Pancreas (tissue), 10 donors: ENCODE measurements at regions not wholly inside any gene's neighbourhood (a gene's known extent, or its start where the extent isn't known, plus 50 kb on each side); places are given as distances from the start of the nearest gene placed in this dataset.

ENCODE experiments used
- ATAC-seq, 4 donors: fragments of 200-7000 bp; cut with Tn5 transposase; one replicate each; pipeline versions ENCODE4 v1.8.0 to v1.9.1; 2020; ENCODE audit warnings: mild to moderate bottlenecking in 4 of 4, moderate library complexity in 4 of 4
- DNase-seq, 6 donors: peaks; one replicate each; pipeline ENCODE4 v3.0.0-alpha.2; 2020
- FAIRE-seq: peaks from 2 replicates; lab custom pipeline; 2012; peaks lifted over from hg19 to GRCh38; lab: Jason Lieb, UNC
- H3K27ac ChIP-seq, 4 donors: fragments of 200-600 bp; sonication (generic); 1 replicate in 3 of 4; 2 replicates in 1 of 4; pipeline versions ENCODE4 v1.5.0 to v1.8.0; 2020
- H3K27me3 ChIP-seq, 4 donors: fragments of 200-600 bp; one replicate each; pipeline ENCODE4 v1.8.0; 2021
- H3K36me3 ChIP-seq, 3 donors: fragments of 200-600 bp; sonication (generic) in 1 of 3; one replicate each; pipeline versions ENCODE4 v1.5.0 to v1.8.0; 2020 to 2021
- H3K4me1 ChIP-seq, 3 donors: fragments of 200-600 bp; one replicate each; pipeline ENCODE4 v1.8.0; 2021
- H3K4me3 ChIP-seq, 4 donors: fragments of 200-600 bp; sonication (generic) in 2 of 4; one replicate each; pipeline versions ENCODE4 v1.5.0 to v1.8.0; 2020 to 2021
- H3K9me3 ChIP-seq, 4 donors: fragments of 200-600 bp; one replicate each; pipeline ENCODE4 v1.8.0; 2021
- CTCF ChIP-seq, 4 donors: fragments of 200-600 bp; sonication (generic) in 3 of 4; IDR thresholded peaks; one replicate each; pipeline versions ENCODE4 v1.5.0 to v1.8.0; 2021; ENCODE audit warnings: antibody characterized with exemption in 4 of 4
- WGBS, 2 donors: extraction: QIAGEN DNeasy Blood & Tissue Kit; methylation state at CpG; one replicate each; pipeline ENCODE4 v1.1.7; 2013; 5-methylcytosine and 5-hydroxymethylcytosine counted together
- intact Hi-C, 3 donors: fragments of 100-400 bp; cut with DNase I; formaldehyde crosslinking; loops; one replicate each; pipeline versions ENCODE4 v1.11.1 to v1.14.2; 2022
- donor health status: healthy with polysubstance abuse.
- donor health status: DM: no; HTN: no; CAD: no; lungs with moderate emphysema.
- donor health status: DM: no; HTN: no; CAD: no.
- donor health status: control.
- donor health status: control.
- donor health status: Bipolar disorder and iron deficiency.
- donor health status: DM: yes; HTN: yes; CAD: no.
- donor health status: DM: no; HTN: no; CAD: no.
- donor health status: DM: no; HTN: no; CAD: no.
- donor health status: DM: yes; HTN: yes; CAD: no.

- no peaks in the 10 kb centered on the region for H3K9me3 ChIP-seq
- H3K27me3 ChIP-seq, result no peaks in the 10 kb centered on the region
- no peak for TF ChIP-seq CTCF (IDR thresholded peaks at IDR 0.05)
- H3K36me3 ChIP-seq, result no peaks in the 10 kb centered on the region
- FAIRE-seq (no peak), DNase-seq (no peak), ATAC-seq (no peak)
- H3K27ac ChIP-seq, result no peak overlapping the region
- intact Hi-C loops, result no loop called here
- WGBS, 2 donors, result 69 to 80% methylated on average over 6 of the region's 6 CpGs
- no peaks in the 10 kb centered on the region for H3K4me1 ChIP-seq
- no peak overlapping the region for H3K4me3 ChIP-seq
These were observed 1038.2 kb upstream of the CNTN5 start for GRCh38 chr11:97982512-97982911.

- FAIRE-seq, result peak; percentile 78
- no peak for ATAC-seq
- Histone ChIP-seq H3K27me3 (no peaks in the 10 kb centered on the region), H3K27ac (no peak overlapping the region), H3K36me3 (no peaks in the 10 kb centered on the region), H3K4me1 (no peaks in the 10 kb centered on the region), H3K4me3 (no peak overlapping the region), H3K9me3 (no peaks in the 10 kb centered on the region)
- 66 to 70% methylated on average over 2 of the region's 2 CpGs for WGBS, 2 donors
- intact Hi-C loops, result no loop called here
- TF ChIP-seq CTCF (IDR thresholded peaks at IDR 0.05), result no peak
- no peak for DNase-seq
These were observed 1031.6 kb upstream of the CNTN5 start for GRCh38 chr11:97989121-97989520.

GRCh38 chr11:97990162-97990920 lies 1030.4 kb upstream of the CNTN5 start:
- intact Hi-C loops, result no loop called here
- TF ChIP-seq CTCF (IDR thresholded peaks at IDR 0.05), result no peak
- FAIRE-seq (no peak), DNase-seq (no peak), ATAC-seq (no peak)
- Histone ChIP-seq H3K27me3 (no peaks in the 10 kb centered on the region), H3K4me1 (no peaks in the 10 kb centered on the region), H3K4me3 (no peak overlapping the region), H3K9me3 (no peaks in the 10 kb centered on the region), H3K27ac (no peak overlapping the region), H3K36me3 (no peaks in the 10 kb centered on the region)
- 26 to 31% methylated on average over 4 of the region's 4 CpGs for whole genome bisulfite sequencing, 2 donors

GRCh38 chr11:97993562-97993961 lies 1027.2 kb upstream of the CNTN5 start:
- Histone ChIP-seq H3K4me1 (no peaks in the 10 kb centered on the region), H3K4me3 (no peak overlapping the region), H3K27me3 (no peaks in the 10 kb centered on the region), H3K27ac (no peak overlapping the region), H3K36me3 (no peaks in the 10 kb centered on the region), H3K9me3 (no peaks in the 10 kb centered on the region)
- ATAC-seq (no peak), FAIRE-seq (no peak), DNase-seq (no peak)
- intact Hi-C loops, result no loop called here
- WGBS, 2 donors, result 71 to 81% methylated on average over 4 of the region's 4 CpGs
- no peak for TF ChIP-seq CTCF (IDR thresholded peaks at IDR 0.05)

- no peak for FAIRE-seq
- intact Hi-C loops, result no loop called here
These were observed 1024.9 kb upstream of the CNTN5 start for GRCh38 chr11:97995874-97996273.

More at GRCh38 chr11:97995874-97996273, 1024.9 kb upstream of the CNTN5 start:
- no peaks in the 10 kb centered on the region for H3K27me3 ChIP-seq
- ATAC-seq (no peak), DNase-seq (no peak)
- H3K27ac ChIP-seq, result no peak overlapping the region
- WGBS, 2 donors, result 43 to 45% methylated on average over 3 of the region's 3 CpGs
- TF ChIP-seq CTCF (IDR thresholded peaks at IDR 0.05), result no peak
- no peaks in the 10 kb centered on the region for H3K9me3 ChIP-seq
- H3K4me1 ChIP-seq, result no peaks in the 10 kb centered on the region
- H3K36me3 ChIP-seq, result no peaks in the 10 kb centered on the region
- H3K4me3 ChIP-seq, result no peak overlapping the region
